Stomach (tissue), 4 donors: ENCODE measurements at regions not wholly inside any gene's neighbourhood (a gene's known extent, or its start where the extent isn't known, plus 50 kb on each side); places are given as distances from the start of the nearest gene placed in this dataset.

ENCODE experiments used
- EP300 ChIP-seq: sonication (generic); formaldehyde crosslinking; IDR thresholded peaks from one replicate; pipeline ENCODE4 v1.6.1; 2017; ENCODE audit warnings: antibody characterized with exemption
- POLR2A ChIP-seq, 4 donors: fragments of 450-650 bp; IDR thresholded peaks; one replicate each; pipeline ENCODE4 v1.6.1; 2016; ENCODE audit warnings: antibody characterized with exemption in 4 of 4, control low read depth in 2 of 4, mild to moderate bottlenecking in 1 of 4, moderate library complexity in 1 of 4
- TF ChIP-seq, protein P1 (sequence below), 7 experiments: fragments of 450-650 bp in 4 of 7; fragments of 200-600 bp in 3 of 7; sonication (generic) in 3 of 7; IDR thresholded peaks; one replicate each; pipeline ENCODE4 v1.5.1; 2016 to 2019; ENCODE audit warnings: antibody characterized with exemption in 7 of 7, control low read depth in 2 of 7, mild to moderate bottlenecking in 1 of 7

DNA sequence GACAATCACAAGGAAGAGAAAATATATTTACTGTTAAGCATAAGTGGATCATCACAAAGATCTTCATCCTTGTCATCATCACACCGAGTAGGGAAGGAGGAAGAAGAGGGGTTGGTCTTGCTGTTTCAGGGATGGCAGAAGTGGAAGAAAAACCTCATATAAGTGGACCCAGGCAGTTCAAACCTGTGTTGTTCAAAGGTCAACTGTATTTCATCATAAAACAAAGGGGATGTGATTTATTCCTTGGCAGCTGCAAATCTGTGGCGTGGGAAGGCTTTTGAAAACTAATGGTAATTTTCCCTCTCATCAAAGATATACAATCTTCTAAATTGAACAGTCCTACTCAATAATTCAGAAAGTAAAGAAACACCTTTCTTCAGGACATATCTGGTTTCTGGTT is 129.9 kb upstream of the ABI3BP start:
- TF ChIP-seq, protein P1, sequence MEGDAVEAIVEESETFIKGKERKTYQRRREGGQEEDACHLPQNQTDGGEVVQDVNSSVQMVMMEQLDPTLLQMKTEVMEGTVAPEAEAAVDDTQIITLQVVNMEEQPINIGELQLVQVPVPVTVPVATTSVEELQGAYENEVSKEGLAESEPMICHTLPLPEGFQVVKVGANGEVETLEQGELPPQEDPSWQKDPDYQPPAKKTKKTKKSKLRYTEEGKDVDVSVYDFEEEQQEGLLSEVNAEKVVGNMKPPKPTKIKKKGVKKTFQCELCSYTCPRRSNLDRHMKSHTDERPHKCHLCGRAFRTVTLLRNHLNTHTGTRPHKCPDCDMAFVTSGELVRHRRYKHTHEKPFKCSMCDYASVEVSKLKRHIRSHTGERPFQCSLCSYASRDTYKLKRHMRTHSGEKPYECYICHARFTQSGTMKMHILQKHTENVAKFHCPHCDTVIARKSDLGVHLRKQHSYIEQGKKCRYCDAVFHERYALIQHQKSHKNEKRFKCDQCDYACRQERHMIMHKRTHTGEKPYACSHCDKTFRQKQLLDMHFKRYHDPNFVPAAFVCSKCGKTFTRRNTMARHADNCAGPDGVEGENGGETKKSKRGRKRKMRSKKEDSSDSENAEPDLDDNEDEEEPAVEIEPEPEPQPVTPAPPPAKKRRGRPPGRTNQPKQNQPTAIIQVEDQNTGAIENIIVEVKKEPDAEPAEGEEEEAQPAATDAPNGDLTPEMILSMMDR (IDR thresholded peaks at IDR 0.05) = no peak
- TF ChIP-seq POLR2A (IDR thresholded peaks at IDR 0.05) (no peak), EP300 (no peak)
